SK-N-SH treated with all-trans-retinoic acid at 6 μM for 48 hours (cell line): ENCODE measurements at regions not wholly inside any gene's neighbourhood (a gene's known extent, or its start where the extent isn't known, plus 50 kb on each side); places are given as distances from the start of the nearest gene placed in this dataset.

Experiments
- GLIS3 ChIP-seq: fragments of 250-450 bp; sonication (Bioruptor Pico); IDR thresholded peaks from 2 replicates; pipeline ENCODE4 v1.5.0; 2020; ENCODE audit warnings: mild to moderate bottlenecking, moderate library complexity
- ZNF565 ChIP-seq: fragments of 450-650 bp; formaldehyde crosslinking; conservative IDR thresholded peaks from 2 replicates; pipeline ENCODE4 v1.5.0; 2020; ENCODE audit warnings: low read depth, mild to moderate bottlenecking, moderate library complexity
- TF ChIP-seq, protein P1 (sequence below): fragments of 250-450 bp; sonication (Bioruptor Pico); IDR thresholded peaks from 2 replicates; pipeline ENCODE4 v1.8.0; 2020; ENCODE audit warnings: mild to moderate bottlenecking, moderate library complexity, borderline replicate concordance
- TF ChIP-seq, protein P2 (sequence below): fragments of 250-450 bp; sonication (Bioruptor Pico); IDR thresholded peaks from 2 replicates; pipeline ENCODE4 v1.5.1; 2020; ENCODE audit warnings: low read depth, mild to moderate bottlenecking, moderate library complexity

- no peak for TF ChIP-seq GLIS3 (CRISPR knock-in tag)
- TF ChIP-seq, protein P1, sequence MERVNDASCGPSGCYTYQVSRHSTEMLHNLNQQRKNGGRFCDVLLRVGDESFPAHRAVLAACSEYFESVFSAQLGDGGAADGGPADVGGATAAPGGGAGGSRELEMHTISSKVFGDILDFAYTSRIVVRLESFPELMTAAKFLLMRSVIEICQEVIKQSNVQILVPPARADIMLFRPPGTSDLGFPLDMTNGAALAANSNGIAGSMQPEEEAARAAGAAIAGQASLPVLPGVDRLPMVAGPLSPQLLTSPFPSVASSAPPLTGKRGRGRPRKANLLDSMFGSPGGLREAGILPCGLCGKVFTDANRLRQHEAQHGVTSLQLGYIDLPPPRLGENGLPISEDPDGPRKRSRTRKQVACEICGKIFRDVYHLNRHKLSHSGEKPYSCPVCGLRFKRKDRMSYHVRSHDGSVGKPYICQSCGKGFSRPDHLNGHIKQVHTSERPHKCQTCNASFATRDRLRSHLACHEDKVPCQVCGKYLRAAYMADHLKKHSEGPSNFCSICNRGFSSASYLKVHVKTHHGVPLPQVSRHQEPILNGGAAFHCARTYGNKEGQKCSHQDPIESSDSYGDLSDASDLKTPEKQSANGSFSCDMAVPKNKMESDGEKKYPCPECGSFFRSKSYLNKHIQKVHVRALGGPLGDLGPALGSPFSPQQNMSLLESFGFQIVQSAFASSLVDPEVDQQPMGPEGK = no peak
- TF ChIP-seq, protein P2, sequence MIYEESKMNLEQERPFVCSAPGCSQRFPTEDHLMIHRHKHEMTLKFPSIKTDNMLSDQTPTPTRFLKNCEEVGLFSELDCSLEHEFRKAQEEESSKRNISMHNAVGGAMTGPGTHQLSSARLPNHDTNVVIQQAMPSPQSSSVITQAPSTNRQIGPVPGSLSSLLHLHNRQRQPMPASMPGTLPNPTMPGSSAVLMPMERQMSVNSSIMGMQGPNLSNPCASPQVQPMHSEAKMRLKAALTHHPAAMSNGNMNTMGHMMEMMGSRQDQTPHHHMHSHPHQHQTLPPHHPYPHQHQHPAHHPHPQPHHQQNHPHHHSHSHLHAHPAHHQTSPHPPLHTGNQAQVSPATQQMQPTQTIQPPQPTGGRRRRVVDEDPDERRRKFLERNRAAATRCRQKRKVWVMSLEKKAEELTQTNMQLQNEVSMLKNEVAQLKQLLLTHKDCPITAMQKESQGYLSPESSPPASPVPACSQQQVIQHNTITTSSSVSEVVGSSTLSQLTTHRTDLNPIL (CRISPR knock-in tag) = no peak
- no peak for TF ChIP-seq ZNF565 (CRISPR knock-in tag)
Measured at GRCh38 chr13:30129411-30129810, 177.9 kb downstream of the KATNAL1 start.
